DMS53 treated with DMSO at 0.1 percent for 48 hours (cell line): ENCODE measurements at regions not wholly inside any gene's neighbourhood (a gene's known extent, or its start where the extent isn't known, plus 50 kb on each side); places are given as distances from the start of the nearest gene placed in this dataset.

Experiments
- DNase-seq: peaks from one replicate; lab custom pipeline; 2025; ENCODE audit not compliant: unreplicated experiment; lab: John Stamatoyannopoulos, UW

DNA sequence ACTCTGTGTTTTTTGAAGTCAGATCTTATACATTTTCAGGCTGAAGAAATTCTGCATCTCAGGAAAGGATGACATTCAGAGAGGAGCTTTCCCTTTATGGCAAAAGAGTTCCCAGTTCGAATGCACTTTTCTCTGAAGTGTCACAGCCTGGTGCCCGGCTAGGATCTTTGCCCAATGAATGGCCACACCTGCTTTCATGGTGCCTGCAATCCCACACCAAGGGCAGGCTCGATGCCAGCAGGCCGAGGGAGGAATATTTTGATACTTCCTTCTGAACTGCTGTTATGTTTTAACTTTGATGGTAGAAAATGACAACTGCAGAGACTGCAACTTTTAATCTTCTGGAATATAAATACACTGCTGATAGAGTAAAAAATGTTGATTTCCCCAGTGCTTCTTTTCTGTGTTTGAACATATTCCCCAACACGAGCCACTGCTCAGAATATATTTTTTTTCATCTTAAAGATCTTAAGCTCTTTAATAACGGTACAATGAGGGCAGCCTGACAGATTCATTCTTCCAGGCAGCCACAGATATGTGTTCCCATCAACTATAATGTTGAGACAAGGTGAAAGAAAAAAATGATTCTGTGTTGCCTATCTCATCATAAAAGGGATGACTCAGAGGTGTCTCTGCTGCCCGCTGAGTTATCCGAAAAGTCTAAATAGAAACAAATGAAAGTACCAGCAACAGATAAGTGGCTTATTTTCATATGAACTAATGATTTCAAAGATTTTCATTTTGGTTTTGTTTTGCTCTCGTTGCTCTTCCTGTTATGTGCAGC, 848.5 kb downstream of the DCDC2C start:
- no peak for DNase-seq

- no peak for DNase-seq
Measured at GRCh38 chr2:4553241-4553640, 849.9 kb downstream of the DCDC2C start.

DNA sequence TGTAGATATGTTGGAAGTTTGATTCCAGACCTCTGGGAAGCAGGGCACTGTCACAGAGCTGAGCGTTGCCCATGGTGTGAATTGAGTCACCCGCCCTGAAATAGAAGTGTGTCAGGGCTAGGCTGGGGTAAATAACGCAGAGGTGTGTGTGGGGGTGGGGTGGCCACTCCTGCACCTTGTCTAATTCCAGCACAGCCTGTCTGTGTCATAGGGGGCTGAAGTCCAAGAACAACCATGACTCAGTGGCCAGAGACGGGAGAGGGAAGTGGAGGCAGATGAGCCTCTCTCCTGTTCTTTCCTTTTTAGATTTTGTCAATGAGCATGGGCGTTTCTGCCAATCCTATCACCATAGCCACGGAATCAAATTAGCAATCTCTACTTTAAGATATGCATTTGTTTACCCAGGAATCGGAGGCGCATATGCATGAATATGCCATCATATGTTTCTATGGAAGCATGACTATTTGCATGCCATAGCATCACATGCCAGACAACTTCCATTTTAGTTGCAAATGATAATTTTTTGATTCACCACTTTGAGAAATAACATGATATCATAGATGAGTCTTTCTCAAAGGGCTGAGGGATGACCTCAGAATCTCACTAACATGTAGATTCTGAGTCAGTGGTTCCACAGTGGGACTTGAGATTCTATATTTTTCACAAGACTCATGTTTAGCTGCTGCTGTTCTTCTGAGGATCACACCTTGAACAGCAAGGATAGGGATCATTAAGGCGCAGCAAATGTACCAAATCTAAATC, 852.9 kb downstream of the DCDC2C start:
- DNase-seq = no peak

- DNase-seq = no peak
Measured at GRCh38 chr2:4561196-4561595, 857.8 kb downstream of the DCDC2C start.

DNA sequence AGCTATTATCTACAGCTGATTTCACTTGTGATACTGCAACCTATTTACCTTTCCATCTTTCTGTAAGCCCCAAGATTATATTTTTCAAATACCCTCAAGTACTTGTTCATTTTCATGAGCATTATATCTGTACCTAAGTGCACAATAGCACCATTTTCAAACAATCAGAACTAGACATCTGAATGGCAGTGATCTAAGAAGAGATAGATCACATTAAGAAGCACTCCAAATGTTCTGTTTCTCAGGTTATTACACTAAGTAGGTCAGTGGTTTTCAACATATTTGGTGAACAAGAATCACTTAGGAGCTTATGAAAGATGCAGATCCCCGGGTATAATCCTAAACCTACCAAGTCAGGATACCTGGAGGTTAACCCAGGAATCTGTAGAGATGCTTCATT, 872.7 kb downstream of the DCDC2C start:
- no peak for DNase-seq

DNA sequence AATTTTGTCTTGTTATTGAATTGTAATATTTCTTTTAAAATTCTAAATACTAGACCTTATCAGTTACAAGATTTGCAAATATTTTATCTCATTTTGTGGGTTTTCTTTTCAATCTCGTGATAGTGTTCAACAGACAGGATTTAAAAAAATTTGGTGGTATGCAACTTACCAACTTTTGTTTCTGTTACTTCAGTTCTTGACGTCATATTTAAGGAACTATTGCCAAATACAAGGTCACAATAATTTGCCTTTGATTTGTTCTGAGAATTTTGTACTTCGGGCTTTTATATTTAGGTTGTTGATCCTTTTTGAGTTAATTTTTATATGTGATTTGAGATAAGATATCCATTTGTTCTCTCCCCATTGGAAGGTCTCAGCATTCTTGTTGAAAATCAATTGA, 876.6 kb downstream of the DCDC2C start:
- no peak for DNase-seq

DNA sequence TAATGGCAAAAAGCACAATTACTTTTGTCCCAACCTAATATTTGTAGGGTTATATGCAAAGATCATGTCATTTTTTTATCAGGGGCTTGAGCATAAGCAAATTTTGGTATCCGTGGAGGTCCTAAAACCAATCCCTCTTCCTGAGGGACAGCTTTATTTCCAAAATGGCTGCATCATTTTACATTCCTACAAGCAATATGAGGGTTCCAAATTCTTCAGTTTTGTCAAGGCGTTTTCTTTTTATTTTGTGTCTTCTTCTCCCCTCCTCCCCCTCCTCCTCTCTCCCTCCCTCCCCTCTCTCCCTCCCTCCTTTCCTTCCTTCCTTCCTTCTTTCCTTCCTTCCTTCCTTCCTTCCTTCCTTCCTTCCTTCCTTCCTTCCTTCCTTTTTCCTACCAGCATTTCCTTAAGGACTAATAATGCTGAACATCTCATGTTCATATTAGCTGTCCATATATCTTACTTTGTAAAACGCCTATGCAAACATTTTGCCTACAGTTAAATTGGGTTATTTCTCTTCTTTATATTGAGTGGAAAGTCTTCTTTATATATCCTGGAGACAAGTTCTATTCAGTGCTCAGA, 881.8 kb downstream of the DCDC2C start:
- DNase-seq = no peak

DNA sequence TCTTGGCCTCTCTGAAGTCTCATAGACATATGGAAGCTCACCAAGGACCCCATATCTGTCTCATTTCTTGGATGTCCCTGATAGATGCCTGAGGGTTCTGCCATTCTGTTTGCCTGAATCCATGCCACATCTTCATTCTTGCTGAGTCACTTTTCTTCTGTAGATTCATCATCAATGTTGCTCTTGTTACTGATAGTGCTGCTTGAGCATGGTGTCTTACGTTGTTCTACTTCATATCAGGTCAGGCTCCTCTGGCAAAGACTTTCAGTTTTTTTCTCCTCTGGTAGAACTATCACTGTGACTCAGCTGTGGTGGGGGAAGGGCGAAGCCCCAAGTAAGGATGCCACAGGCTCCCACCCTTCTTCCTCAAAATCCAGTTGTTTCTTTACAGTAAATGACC, 885.2 kb downstream of the DCDC2C start:
- no peak for DNase-seq

GRCh38 chr2:4591261-4591660, 887.9 kb downstream of the DCDC2C start:
- no peak for DNase-seq

- no peak for DNase-seq
Measured at GRCh38 chr2:4597400-4597799, 894.0 kb downstream of the DCDC2C start.

GRCh38 chr2:4604767-4605166, 901.4 kb downstream of the DCDC2C start:
- DNase-seq = no peak

DNA sequence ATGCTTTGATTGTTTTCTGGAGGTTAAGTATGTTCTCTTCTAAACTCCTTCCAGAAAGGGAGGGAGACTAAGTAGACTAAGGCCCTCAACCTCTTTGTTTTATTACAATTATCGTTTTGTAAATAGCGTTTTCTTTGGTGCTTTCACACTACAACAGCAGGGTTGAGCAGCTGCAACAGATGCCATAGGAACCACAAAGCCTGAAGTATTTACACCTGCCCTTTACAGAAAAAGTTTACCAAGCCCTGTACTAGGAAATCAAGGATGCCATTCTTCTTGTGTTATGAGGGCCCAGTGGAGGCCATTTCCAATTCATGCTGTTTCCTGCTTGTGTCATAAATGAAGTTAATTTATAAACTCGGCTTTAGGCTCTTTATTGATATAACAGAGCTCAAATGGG, 914.8 kb downstream of the DCDC2C start:
- DNase-seq = no peak

DNA sequence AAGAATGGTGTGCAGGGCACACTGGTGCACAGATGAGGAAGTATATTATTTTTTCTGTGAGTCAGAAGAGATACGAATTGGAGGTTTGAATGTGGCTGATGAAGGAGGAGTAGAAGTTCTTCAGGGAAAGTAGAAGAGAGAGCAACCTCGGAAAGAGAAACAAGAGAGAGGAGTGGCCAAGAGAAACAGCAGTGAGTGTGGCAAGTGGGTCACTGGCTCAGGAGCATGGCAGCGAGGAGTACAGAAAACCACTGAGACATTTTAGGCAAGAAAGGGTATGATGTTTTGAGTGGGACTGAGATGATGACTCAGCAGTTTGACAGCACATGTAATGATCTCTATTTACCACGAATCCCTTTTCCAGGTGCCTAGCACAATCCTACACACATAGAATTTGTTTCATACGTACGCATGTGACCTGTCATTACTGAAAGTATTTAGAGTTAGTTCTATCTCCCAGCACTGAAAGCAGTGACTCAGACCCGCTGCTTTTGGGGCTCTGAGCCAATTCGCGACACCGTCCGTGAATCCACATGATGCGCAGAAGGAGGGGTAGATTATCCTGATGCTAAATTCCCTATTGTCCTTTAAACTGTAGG, 915.4 kb downstream of the DCDC2C start:
- no peak for DNase-seq

- peak; percentile 17 for DNase-seq
Measured at GRCh38 chr2:4628998-4629501, 925.7 kb downstream of the DCDC2C start.

- DNase-seq = peak; percentile 34
Measured at GRCh38 chr2:4635289-4635688, 931.9 kb downstream of the DCDC2C start.

- DNase-seq = peak; percentile 13
Measured at GRCh38 chr2:4653991-4654390, 950.6 kb downstream of the DCDC2C start.

GRCh38 chr2:4656326-4656725, 953.0 kb downstream of the DCDC2C start:
- no peak for DNase-seq

DNA sequence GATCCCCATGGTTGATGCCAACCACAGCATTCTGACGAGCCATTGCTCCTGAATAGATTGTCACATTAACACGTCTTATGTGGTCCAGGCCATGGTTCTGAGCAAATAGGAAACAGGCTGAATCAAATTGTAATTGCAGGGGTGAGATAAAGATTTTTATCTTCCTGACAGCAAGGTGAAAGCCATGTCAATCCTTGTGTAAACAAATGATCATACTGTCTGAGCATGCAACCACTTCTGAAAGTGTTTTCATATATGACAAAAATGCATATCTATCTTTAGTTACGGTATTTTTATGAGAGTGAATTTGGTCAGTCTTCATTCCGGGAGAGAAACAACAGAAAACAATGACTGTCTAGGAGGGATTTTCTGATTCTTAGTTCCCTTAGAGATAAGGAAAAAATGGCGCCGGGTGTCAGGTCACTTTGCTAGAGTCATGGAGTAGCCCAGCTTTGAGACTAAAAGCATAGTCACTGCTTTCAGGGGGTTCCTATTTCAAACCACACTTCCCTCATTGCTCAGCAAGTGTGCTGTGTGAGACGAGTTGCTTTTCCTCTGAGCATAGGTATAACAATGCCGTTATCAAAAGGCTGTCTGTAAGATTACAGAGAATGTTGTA, 958.9 kb downstream of the DCDC2C start:
- no peak for DNase-seq

- no peak for DNase-seq
Measured at GRCh38 chr2:4668381-4668780, 965.0 kb downstream of the DCDC2C start.

DNA sequence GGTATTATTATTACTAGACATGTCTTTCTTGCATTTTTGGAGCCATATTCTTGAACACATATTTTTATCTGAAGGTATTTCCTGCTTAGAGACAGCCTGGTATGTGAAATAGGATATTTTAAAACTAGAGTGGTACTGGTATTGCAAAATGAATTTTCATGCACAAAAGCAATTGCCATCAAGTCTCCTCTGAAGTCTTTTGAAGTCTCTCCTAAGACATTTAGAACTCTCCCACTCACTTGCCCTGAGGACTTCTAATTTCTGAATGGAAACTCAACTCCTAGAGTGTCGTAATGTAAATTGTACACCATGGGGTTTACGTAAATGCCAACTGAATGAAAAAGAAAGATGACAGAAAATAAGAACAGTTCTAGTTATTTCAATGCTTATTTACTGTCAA, 967.0 kb downstream of the DCDC2C start:
- no peak for DNase-seq

DNA sequence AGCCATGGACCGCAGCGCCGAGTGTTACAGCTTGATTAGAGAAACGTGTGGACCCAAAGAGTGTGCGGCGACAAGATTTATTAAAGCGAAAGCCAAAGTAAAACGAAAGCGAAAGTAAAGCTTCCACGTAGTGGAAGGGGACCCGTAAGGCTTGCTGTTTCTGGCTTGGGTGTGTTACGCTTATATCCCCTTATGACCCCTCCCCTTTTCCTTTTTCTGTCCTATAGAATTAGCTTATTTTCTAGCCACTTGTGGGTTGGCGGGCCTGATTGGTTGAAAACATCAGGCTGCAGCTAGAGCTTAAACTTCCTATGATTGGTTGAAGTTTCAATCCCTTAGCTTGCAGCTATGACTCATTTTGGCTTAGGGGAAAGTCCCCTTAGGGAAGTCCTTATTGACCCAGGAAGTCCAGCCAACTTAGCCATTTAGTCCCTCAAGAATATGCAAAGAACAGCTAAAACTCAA, 969.7 kb downstream of the DCDC2C start:
- DNase-seq = peak; percentile 85
